ENCODE measurements at regions not wholly inside any gene's neighbourhood (a gene's known extent, or its start where the extent isn't known, plus 50 kb on each side); places are given as distances from the start of the nearest gene placed in this dataset.

GRCh38 chr2:67246791-67247190, 150.3 kb upstream of the ETAA1 start:
- H3K36me3 ChIP-seq (ENCODE audit: insufficient read depth, low read length) = no peaks in the 10 kb centered on the region

GRCh38 chr2:67251741-67252140, 145.4 kb upstream of the ETAA1 start:
- no peak overlapping the region for H3K4me2 ChIP-seq (ENCODE audit: low read length)
- no peak overlapping the region for H3K9ac ChIP-seq (ENCODE audit: low read length)
- H3K79me2 ChIP-seq (replicated peaks; ENCODE audit: insufficient read depth, low read length) = no peaks in the 10 kb centered on the region
- H3F3A ChIP-seq (ENCODE audit: insufficient read depth, low read length, poor library complexity, severe bottlenecking) = no peaks in the 10 kb centered on the region
- H3K4me3 ChIP-seq (ENCODE audit: low read length) = no peak overlapping the region
- no peak overlapping the region for H3K27ac ChIP-seq (ENCODE audit: low read length)
- TF ChIP-seq TAF1 (IDR thresholded peaks at IDR 0.05; ENCODE audit: low read depth) (no peak), POLR2AphosphoS5 (IDR thresholded peaks at IDR 0.05) (no peak), REST (IDR thresholded peaks at IDR 0.05; ENCODE audit: borderline replicate concordance) (no peak), EP300 (conservative IDR thresholded peaks at IDR 0.05; ENCODE audit: poor library complexity, severe bottlenecking) (no peak), SMC3 (conservative IDR thresholded peaks at IDR 0.05; ENCODE audit: poor library complexity) (no peak), RAD21 (conservative IDR thresholded peaks at IDR 0.05) (no peak), MXI1 (conservative IDR thresholded peaks at IDR 0.05; ENCODE audit: poor library complexity, severe bottlenecking) (no peak)
- no peaks in the 10 kb centered on the region for H3K27me3 ChIP-seq (ENCODE audit: insufficient read depth, low read depth, low read length)
- no peaks in the 10 kb centered on the region for H3K9me2 ChIP-seq (ENCODE audit: insufficient read depth, low read length)
- H2AFZ ChIP-seq (ENCODE audit: low read depth, low read length) = no peak overlapping the region
- no peaks in the 10 kb centered on the region for H3K36me3 ChIP-seq (ENCODE audit: insufficient read depth, low read length)
- no peaks in the 10 kb centered on the region for H3K9me3 ChIP-seq (ENCODE audit: low read length)
- no peaks in the 10 kb centered on the region for H4K20me1 ChIP-seq (ENCODE audit: insufficient read depth)

More at GRCh38 chr2:67246791-67247190, 150.3 kb upstream of the ETAA1 start:
- H3K27ac ChIP-seq (ENCODE audit: low read length) = no peak overlapping the region
- H3K9me3 ChIP-seq (ENCODE audit: low read length) = no peaks in the 10 kb centered on the region
- no peak overlapping the region for H3K4me2 ChIP-seq (ENCODE audit: low read length)
- H3K79me2 ChIP-seq (replicated peaks; ENCODE audit: insufficient read depth, low read length) = no peaks in the 10 kb centered on the region
- no peaks in the 10 kb centered on the region for H4K20me1 ChIP-seq (ENCODE audit: insufficient read depth)
- TF ChIP-seq CTCF (IDR thresholded peaks at IDR 0.05; ENCODE audit: poor library complexity, severe bottlenecking) (no peak), TAF1 (IDR thresholded peaks at IDR 0.05; ENCODE audit: low read depth) (no peak), MXI1 (conservative IDR thresholded peaks at IDR 0.05; ENCODE audit: poor library complexity, severe bottlenecking) (no peak), REST (IDR thresholded peaks at IDR 0.05; ENCODE audit: borderline replicate concordance) (no peak), SMC3 (conservative IDR thresholded peaks at IDR 0.05; ENCODE audit: poor library complexity) (no peak), EZH2 (IDR thresholded peaks at IDR 0.05; ENCODE audit: borderline replicate concordance, insufficient read depth, low read length, poor library complexity, severe bottlenecking) (no peak), EP300 (conservative IDR thresholded peaks at IDR 0.05; ENCODE audit: poor library complexity, severe bottlenecking) (no peak), RAD21 (conservative IDR thresholded peaks at IDR 0.05) (no peak), POLR2AphosphoS5 (IDR thresholded peaks at IDR 0.05) (no peak)
- H3F3A ChIP-seq (ENCODE audit: insufficient read depth, low read length, poor library complexity, severe bottlenecking) = no peaks in the 10 kb centered on the region
- no peak overlapping the region for H3K4me3 ChIP-seq (ENCODE audit: low read length)
- no peaks in the 10 kb centered on the region for H3K27me3 ChIP-seq (ENCODE audit: insufficient read depth, low read depth, low read length)
- no peak overlapping the region for H2AFZ ChIP-seq (ENCODE audit: low read depth, low read length)
- H3K9ac ChIP-seq (ENCODE audit: low read length) = no peak overlapping the region
- H3K9me2 ChIP-seq (ENCODE audit: insufficient read depth, low read length) = no peaks in the 10 kb centered on the region
